GM19438 (cell line): ENCODE measurements at regions not wholly inside any gene's neighbourhood (a gene's known extent, or its start where the extent isn't known, plus 50 kb on each side); places are given as distances from the start of the nearest gene placed in this dataset.

Source experiments
- ATAC-seq: cut with Tn5 transposase; IDR thresholded peaks from one replicate; pipeline ENCODE4 v1.9.1; 2021; ENCODE audit warnings: low read depth; ENCODE audit not compliant: unreplicated experiment

GRCh38 chr20:40916276-40916675 lies 112.3 kb upstream of the TOP1 start:
- no peak for ATAC-seq

GRCh38 chr20:40920291-40920690 lies 108.3 kb upstream of the TOP1 start:
- no peak for ATAC-seq

GRCh38 chr20:40922865-40923264 lies 105.8 kb upstream of the TOP1 start:
- ATAC-seq, result no peak

- ATAC-seq, result no peak
These were observed 102.7 kb upstream of the TOP1 start for GRCh38 chr20:40925829-40926510.

- no peak for ATAC-seq
These were observed 101.7 kb upstream of the TOP1 start for GRCh38 chr20:40926928-40927327.

GRCh38 chr20:40930561-40930960 lies 98.1 kb upstream of the TOP1 start:
- no peak for ATAC-seq

GRCh38 chr20:40931410-40932044 lies 97.1 kb upstream of the TOP1 start:
- ATAC-seq, result no peak

GRCh38 chr20:40932436-40932835 lies 96.2 kb upstream of the TOP1 start:
- no peak for ATAC-seq

- no peak for ATAC-seq
These were observed 94.9 kb upstream of the TOP1 start for GRCh38 chr20:40933758-40934157.

- ATAC-seq, result no peak
These were observed 90.6 kb upstream of the TOP1 start for GRCh38 chr20:40938020-40938419.

- ATAC-seq, result no peak
These were observed 89.0 kb upstream of the TOP1 start for GRCh38 chr20:40939667-40940066.

GRCh38 chr20:40941133-40941610 lies 87.5 kb upstream of the TOP1 start:
- no peak for ATAC-seq

GRCh38 chr20:40942006-40942405 lies 86.6 kb upstream of the TOP1 start:
- no peak for ATAC-seq

GRCh38 chr20:40942775-40943174 lies 85.8 kb upstream of the TOP1 start:
- no peak for ATAC-seq

- ATAC-seq, result no peak
These were observed 85.0 kb upstream of the TOP1 start for GRCh38 chr20:40943591-40943990.

GRCh38 chr20:40945189-40945588 lies 83.4 kb upstream of the TOP1 start:
- ATAC-seq, result no peak

- no peak for ATAC-seq
These were observed 82.7 kb upstream of the TOP1 start for GRCh38 chr20:40945754-40946450.

GRCh38 chr20:40946451-40946850 lies 82.2 kb upstream of the TOP1 start:
- no peak for ATAC-seq

GRCh38 chr20:40948465-40949267 lies 80.0 kb upstream of the TOP1 start:
- ATAC-seq, result no peak

GRCh38 chr20:40949346-40949745 lies 79.3 kb upstream of the TOP1 start:
- no peak for ATAC-seq

GRCh38 chr20:40952136-40952535 lies 76.5 kb upstream of the TOP1 start:
- ATAC-seq, result no peak
